GM12878 (cell line): ENCODE measurements at regions not wholly inside any gene's neighbourhood (a gene's known extent, or its start where the extent isn't known, plus 50 kb on each side); places are given as distances from the start of the nearest gene placed in this dataset.

ENCODE experiments used
- BCL11A ChIP-seq: IDR thresholded peaks from 2 replicates; pipeline ENCODE4 v1.6.1; 2011; ENCODE audit warnings: low read depth, low read length
- BCL3 ChIP-seq: IDR thresholded peaks from 2 replicates; pipeline ENCODE4 v1.6.1; 2011; ENCODE audit warnings: borderline replicate concordance, low read depth, mild to moderate bottlenecking, moderate library complexity, low read length; ENCODE audit not compliant: insufficient read depth, poor library complexity, severe bottlenecking
- CBFB ChIP-seq: IDR thresholded peaks from 2 replicates; pipeline ENCODE4 v1.6.1; 2016; ENCODE audit warnings: antibody characterized with exemption, low read depth
- CHD1 ChIP-seq: IDR thresholded peaks from 2 replicates; pipeline ENCODE4 v1.6.1; 2012; ENCODE audit warnings: low read depth, low read length, improper control_type of control experiment
- DPF2 ChIP-seq: fragments of 450-650 bp; IDR thresholded peaks from 2 replicates; pipeline ENCODE4 v1.6.1; 2017; ENCODE audit warnings: mild to moderate bottlenecking
- EGR1 ChIP-seq, 2 experiments: IDR thresholded peaks; 1 replicate in 1 of 2; 2 replicates in 1 of 2; pipeline ENCODE4 v1.6.1; 2011 to 2012; ENCODE audit warnings: low read depth in 2 of 2, low read length in 2 of 2, borderline replicate concordance in 1 of 2, mild to moderate bottlenecking in 1 of 2, moderate library complexity in 1 of 2
- EP300 ChIP-seq, 2 experiments: fragments of 150-350 bp in 1 of 2; IDR thresholded peaks; 2 replicates each; pipeline ENCODE4 v1.6.1; 2011 to 2012; ENCODE audit warnings: low read depth in 2 of 2, low read length in 2 of 2, borderline replicate concordance in 1 of 2, improper control_type of control experiment in 1 of 2, inconsistent platforms in 1 of 2; ENCODE audit not compliant: control insufficient read depth in 1 of 2
- ETV6 ChIP-seq, 2 experiments: fragments of 450-650 bp in 1 of 2; IDR thresholded peaks in 1 of 2; conservative IDR thresholded peaks in 1 of 2; 2 replicates each; pipeline ENCODE4 v1.6.1; 2014; ENCODE audit warnings: antibody characterized with exemption in 1 of 2, borderline replicate concordance in 1 of 2, low read depth in 1 of 2, mild to moderate bottlenecking in 1 of 2, moderate library complexity in 1 of 2
- GABPA ChIP-seq: IDR thresholded peaks from 2 replicates; pipeline ENCODE4 v1.6.1; 2014; ENCODE audit warnings: antibody characterized with exemption, low read depth, mild to moderate bottlenecking, inconsistent platforms
- GATAD2B ChIP-seq: fragments of 450-650 bp; conservative IDR thresholded peaks from 2 replicates; pipeline ENCODE4 v1.6.1; 2017; ENCODE audit warnings: low read depth, mild to moderate bottlenecking, moderate library complexity
- HDAC2 ChIP-seq: fragments of 200-600 bp; sonication (generic); IDR thresholded peaks from 2 replicates; pipeline ENCODE4 v1.6.1; 2017
- IKZF1 ChIP-seq: fragments of 450-650 bp; conservative IDR thresholded peaks from 2 replicates; pipeline ENCODE4 v1.6.1; 2017; ENCODE audit warnings: antibody characterized with exemption, mild to moderate bottlenecking
- MEF2A ChIP-seq: IDR thresholded peaks from 2 replicates; pipeline ENCODE4 v1.6.1; 2011; ENCODE audit warnings: low read depth, mild to moderate bottlenecking, low read length, moderate library complexity; ENCODE audit not compliant: insufficient read depth
- MYB ChIP-seq: fragments of 150-350 bp; IDR thresholded peaks from 2 replicates; pipeline ENCODE4 v1.6.1; 2014; ENCODE audit warnings: mild to moderate bottlenecking, low read depth, low read length, borderline replicate concordance
- NFXL1 ChIP-seq: fragments of 450-650 bp; IDR thresholded peaks from 2 replicates; pipeline ENCODE4 v1.6.1; 2017; ENCODE audit warnings: antibody characterized with exemption, mild to moderate bottlenecking, borderline replicate concordance
- NR2C1 ChIP-seq: fragments of 450-650 bp; IDR thresholded peaks from 2 replicates; pipeline ENCODE4 v1.6.1; 2017; ENCODE audit warnings: antibody characterized with exemption, mild to moderate bottlenecking, moderate library complexity
- RAD51 ChIP-seq: fragments of 450-650 bp; IDR thresholded peaks from 2 replicates; pipeline ENCODE4 v1.6.1; 2016; ENCODE audit warnings: moderate library complexity, mild to moderate bottlenecking, inconsistent platforms
- RBBP5 ChIP-seq: fragments of 200-600 bp; sonication (generic); conservative IDR thresholded peaks from 2 replicates; pipeline ENCODE4 v1.6.1; 2016
- SMARCA5 ChIP-seq: fragments of 450-650 bp; IDR thresholded peaks from 2 replicates; pipeline ENCODE4 v1.6.1; 2017; ENCODE audit warnings: mild to moderate bottlenecking
- SPI1 ChIP-seq: IDR thresholded peaks from 2 replicates; pipeline ENCODE4 v1.6.1; 2011; ENCODE audit warnings: low read depth, mild to moderate bottlenecking, low read length, moderate library complexity, borderline replicate concordance; ENCODE audit not compliant: insufficient read depth
- ZNF207 ChIP-seq: fragments of 450-650 bp; IDR thresholded peaks from 2 replicates; pipeline ENCODE4 v1.6.1; 2014; ENCODE audit warnings: antibody characterized with exemption, mild to moderate bottlenecking, borderline replicate concordance
- ZNF217 ChIP-seq: fragments of 450-650 bp; IDR thresholded peaks from 2 replicates; pipeline ENCODE4 v1.6.1; 2017; ENCODE audit warnings: antibody characterized with exemption, mild to moderate bottlenecking
- ZSCAN29 ChIP-seq: fragments of 450-650 bp; IDR thresholded peaks from 2 replicates; pipeline ENCODE4 v1.6.1; 2017; ENCODE audit warnings: mild to moderate bottlenecking, moderate library complexity
- TF ChIP-seq, protein P1 (sequence below): IDR thresholded peaks from 2 replicates; pipeline ENCODE4 v1.6.1; 2011; ENCODE audit warnings: mild to moderate bottlenecking, low read depth, low read length, moderate library complexity; ENCODE audit not compliant: insufficient replicate concordance
- TF ChIP-seq, protein P2 (sequence below): fragments of 450-650 bp; IDR thresholded peaks from 2 replicates; pipeline ENCODE4 v1.6.1; 2018; ENCODE audit warnings: borderline replicate concordance, mild to moderate bottlenecking; ENCODE audit not compliant: partially characterized antibody
- TF ChIP-seq, protein P3 (sequence below): IDR thresholded peaks from 2 replicates; pipeline ENCODE4 v1.6.1; 2012; ENCODE audit warnings: low read length, inconsistent platforms

- TF ChIP-seq, protein P1, sequence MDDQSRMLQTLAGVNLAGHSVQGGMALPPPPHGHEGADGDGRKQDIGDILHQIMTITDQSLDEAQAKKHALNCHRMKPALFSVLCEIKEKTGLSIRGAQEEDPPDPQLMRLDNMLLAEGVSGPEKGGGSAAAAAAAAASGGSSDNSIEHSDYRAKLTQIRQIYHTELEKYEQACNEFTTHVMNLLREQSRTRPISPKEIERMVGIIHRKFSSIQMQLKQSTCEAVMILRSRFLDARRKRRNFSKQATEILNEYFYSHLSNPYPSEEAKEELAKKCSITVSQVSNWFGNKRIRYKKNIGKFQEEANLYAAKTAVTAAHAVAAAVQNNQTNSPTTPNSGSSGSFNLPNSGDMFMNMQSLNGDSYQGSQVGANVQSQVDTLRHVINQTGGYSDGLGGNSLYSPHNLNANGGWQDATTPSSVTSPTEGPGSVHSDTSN: no peak
- TF ChIP-seq, protein P2, sequence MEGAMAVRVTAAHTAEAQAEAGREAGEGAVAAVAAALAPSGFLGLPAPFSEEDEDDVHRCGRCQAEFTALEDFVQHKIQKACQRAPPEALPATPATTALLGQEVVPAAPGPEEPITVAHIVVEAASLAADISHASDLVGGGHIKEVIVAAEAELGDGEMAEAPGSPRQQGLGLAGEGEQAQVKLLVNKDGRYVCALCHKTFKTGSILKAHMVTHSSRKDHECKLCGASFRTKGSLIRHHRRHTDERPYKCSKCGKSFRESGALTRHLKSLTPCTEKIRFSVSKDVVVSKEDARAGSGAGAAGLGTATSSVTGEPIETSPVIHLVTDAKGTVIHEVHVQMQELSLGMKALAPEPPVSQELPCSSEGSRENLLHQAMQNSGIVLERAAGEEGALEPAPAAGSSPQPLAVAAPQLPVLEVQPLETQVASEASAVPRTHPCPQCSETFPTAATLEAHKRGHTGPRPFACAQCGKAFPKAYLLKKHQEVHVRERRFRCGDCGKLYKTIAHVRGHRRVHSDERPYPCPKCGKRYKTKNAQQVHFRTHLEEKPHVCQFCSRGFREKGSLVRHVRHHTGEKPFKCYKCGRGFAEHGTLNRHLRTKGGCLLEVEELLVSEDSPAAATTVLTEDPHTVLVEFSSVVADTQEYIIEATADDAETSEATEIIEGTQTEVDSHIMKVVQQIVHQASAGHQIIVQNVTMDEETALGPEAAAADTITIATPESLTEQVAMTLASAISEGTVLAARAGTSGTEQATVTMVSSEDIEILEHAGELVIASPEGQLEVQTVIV: no peak
- TF ChIP-seq HDAC2 (no peak), EP300 (IDR thresholded peaks at IDR 0.05; ENCODE audit: borderline replicate concordance in 1 of 2, control insufficient read depth in 1 of 2, low read depth in 2 of 2, low read length in 2 of 2) (no peak), EGR1 (IDR thresholded peaks at IDR 0.05; ENCODE audit: borderline replicate concordance in 1 of 2, low read depth in 2 of 2, low read length in 2 of 2) (peak in 1 of 2 experiments; percentile 24; a peak in 1 of 3 replicates), ZNF207 (no peak), GATAD2B (0 out of 2 replicates have a peak, but pooled peaks have one; percentile 27), ZNF217 (no peak), NR2C1 (no peak), DPF2 (0 out of 2 replicates have a peak, but pooled peaks have one; percentile 29), ETV6 (conservative IDR thresholded peaks at IDR 0.05 in 1 of 2, IDR thresholded peaks at IDR 0.05 in 1 of 2; ENCODE audit: borderline replicate concordance in 1 of 2, low read depth in 1 of 2) (0 out of 4 replicates have a peak, but pooled peaks of 1 of the 2 experiments have one; percentile 13), ZSCAN29 (no peak), BCL11A (0 out of 2 replicates have a peak, but pooled peaks have one; percentile 38), IKZF1 (no peak; the same call in none of the 2 replicates), GABPA (no peak), MEF2A (0 out of 2 replicates have a peak, but pooled peaks have one; percentile 10), CHD1 (no peak), SMARCA5 (no peak), MYB (no peak), RBBP5 (no peak), BCL3 (no peak), CBFB (peak; percentile 53; the same call in 1 of the 2 replicates), NFXL1 (no peak), RAD51 (no peak), SPI1 (no peak)
- TF ChIP-seq, protein P3, sequence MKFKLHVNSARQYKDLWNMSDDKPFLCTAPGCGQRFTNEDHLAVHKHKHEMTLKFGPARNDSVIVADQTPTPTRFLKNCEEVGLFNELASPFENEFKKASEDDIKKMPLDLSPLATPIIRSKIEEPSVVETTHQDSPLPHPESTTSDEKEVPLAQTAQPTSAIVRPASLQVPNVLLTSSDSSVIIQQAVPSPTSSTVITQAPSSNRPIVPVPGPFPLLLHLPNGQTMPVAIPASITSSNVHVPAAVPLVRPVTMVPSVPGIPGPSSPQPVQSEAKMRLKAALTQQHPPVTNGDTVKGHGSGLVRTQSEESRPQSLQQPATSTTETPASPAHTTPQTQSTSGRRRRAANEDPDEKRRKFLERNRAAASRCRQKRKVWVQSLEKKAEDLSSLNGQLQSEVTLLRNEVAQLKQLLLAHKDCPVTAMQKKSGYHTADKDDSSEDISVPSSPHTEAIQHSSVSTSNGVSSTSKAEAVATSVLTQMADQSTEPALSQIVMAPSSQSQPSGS: peak; percentile 83
Observed at GRCh38 chr1:235050911-235051360, 77.7 kb downstream of the TOMM20 start (continued).
